ENCODE measurements at regions not wholly inside any gene's neighbourhood (a gene's known extent, or its start where the extent isn't known, plus 50 kb on each side); places are given as distances from the start of the nearest gene placed in this dataset.

- no peak for TF ChIP-seq EZH2 (IDR thresholded peaks at IDR 0.05; ENCODE audit: borderline replicate concordance, low read length)
- TF ChIP-seq, protein P1, sequence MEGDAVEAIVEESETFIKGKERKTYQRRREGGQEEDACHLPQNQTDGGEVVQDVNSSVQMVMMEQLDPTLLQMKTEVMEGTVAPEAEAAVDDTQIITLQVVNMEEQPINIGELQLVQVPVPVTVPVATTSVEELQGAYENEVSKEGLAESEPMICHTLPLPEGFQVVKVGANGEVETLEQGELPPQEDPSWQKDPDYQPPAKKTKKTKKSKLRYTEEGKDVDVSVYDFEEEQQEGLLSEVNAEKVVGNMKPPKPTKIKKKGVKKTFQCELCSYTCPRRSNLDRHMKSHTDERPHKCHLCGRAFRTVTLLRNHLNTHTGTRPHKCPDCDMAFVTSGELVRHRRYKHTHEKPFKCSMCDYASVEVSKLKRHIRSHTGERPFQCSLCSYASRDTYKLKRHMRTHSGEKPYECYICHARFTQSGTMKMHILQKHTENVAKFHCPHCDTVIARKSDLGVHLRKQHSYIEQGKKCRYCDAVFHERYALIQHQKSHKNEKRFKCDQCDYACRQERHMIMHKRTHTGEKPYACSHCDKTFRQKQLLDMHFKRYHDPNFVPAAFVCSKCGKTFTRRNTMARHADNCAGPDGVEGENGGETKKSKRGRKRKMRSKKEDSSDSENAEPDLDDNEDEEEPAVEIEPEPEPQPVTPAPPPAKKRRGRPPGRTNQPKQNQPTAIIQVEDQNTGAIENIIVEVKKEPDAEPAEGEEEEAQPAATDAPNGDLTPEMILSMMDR (conservative IDR thresholded peaks at IDR 0.05 in 1 of 2, IDR thresholded peaks at IDR 0.05 in 1 of 2; ENCODE audit: extremely low read depth in 1 of 2, insufficient read depth in 1 of 2, low read depth in 1 of 2, low read length in 2 of 2): no peak
These were observed 373.5 kb downstream of the SOX11 start for GRCh38 chr2:6065703-6066102.
